ENCODE measurements at regions not wholly inside any gene's neighbourhood (a gene's known extent, or its start where the extent isn't known, plus 50 kb on each side); places are given as distances from the start of the nearest gene placed in this dataset.

DNA sequence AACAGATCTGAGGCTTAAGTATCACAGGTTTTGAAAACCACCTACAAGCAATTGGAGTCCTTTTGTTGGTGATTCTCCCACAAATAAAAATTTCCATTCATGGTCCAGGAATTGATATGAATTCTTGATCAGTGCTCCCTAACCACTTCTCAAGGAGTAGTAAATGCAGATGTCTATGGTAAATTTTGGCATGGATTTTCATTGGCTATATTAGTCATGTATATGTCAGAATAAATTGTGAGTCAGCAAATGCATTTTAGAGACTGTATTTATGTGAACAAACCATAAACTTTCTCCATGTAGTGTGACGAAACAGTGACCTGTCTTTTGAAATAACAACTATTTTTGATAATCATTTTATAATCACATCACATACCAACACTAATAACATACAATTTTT, 611.1 kb downstream of the HTR1A start:
- CTCF ChIA-PET: no interaction called here

DNA sequence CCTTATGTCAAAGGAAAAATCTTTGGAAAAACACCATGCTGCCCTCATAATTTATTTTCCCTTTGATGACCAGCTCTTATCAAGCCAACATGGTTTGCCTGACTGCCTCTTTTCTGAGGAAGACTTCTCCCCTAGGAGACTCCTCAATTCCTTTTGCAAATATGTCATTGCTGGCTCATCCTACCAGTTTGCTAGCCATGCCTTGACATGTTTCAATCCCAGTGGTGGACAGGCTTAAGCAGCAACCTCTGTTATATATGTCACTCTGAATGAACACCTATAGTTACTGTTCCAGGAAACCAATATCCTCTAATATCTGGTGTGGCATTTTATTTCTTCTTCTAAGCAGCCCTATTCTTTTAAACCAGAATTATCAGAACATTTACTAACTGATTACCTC, 615.8 kb downstream of the HTR1A start:
- ATAC-seq (no peak), DNase-seq (ENCODE audit: low read depth, low spot score) (no peak), FAIRE-seq (no peak)
- no peak overlapping the region for H2AFZ ChIP-seq (ENCODE audit: control insufficient read depth, low read depth, low read length)
- TF ChIP-seq CBX3 (IDR thresholded peaks at IDR 0.05; ENCODE audit: borderline replicate concordance, low read depth): no peak
- TF ChIP-seq RELA (IDR thresholded peaks at IDR 0.05; ENCODE audit: borderline replicate concordance, partially characterized antibody): no peak
- TF ChIP-seq RFX5 (IDR thresholded peaks at IDR 0.05; ENCODE audit: low read depth, low read length): no peak
- no peak for TF ChIP-seq EZH2 (IDR thresholded peaks at IDR 0.05; ENCODE audit: borderline replicate concordance, control insufficient read depth, low read depth, low read length)
- no peak for TF ChIP-seq RBBP5 (conservative IDR thresholded peaks at IDR 0.05)
- no peak for TF ChIP-seq ZBED1 (IDR thresholded peaks at IDR 0.05; ENCODE audit: borderline replicate concordance)
- TF ChIP-seq, protein P1, sequence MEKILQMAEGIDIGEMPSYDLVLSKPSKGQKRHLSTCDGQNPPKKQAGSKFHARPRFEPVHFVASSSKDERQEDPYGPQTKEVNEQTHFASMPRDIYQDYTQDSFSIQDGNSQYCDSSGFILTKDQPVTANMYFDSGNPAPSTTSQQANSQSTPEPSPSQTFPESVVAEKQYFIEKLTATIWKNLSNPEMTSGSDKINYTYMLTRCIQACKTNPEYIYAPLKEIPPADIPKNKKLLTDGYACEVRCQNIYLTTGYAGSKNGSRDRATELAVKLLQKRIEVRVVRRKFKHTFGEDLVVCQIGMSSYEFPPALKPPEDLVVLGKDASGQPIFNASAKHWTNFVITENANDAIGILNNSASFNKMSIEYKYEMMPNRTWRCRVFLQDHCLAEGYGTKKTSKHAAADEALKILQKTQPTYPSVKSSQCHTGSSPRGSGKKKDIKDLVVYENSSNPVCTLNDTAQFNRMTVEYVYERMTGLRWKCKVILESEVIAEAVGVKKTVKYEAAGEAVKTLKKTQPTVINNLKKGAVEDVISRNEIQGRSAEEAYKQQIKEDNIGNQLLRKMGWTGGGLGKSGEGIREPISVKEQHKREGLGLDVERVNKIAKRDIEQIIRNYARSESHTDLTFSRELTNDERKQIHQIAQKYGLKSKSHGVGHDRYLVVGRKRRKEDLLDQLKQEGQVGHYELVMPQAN (conservative IDR thresholded peaks at IDR 0.05): no peak
- TF ChIP-seq, protein P2, sequence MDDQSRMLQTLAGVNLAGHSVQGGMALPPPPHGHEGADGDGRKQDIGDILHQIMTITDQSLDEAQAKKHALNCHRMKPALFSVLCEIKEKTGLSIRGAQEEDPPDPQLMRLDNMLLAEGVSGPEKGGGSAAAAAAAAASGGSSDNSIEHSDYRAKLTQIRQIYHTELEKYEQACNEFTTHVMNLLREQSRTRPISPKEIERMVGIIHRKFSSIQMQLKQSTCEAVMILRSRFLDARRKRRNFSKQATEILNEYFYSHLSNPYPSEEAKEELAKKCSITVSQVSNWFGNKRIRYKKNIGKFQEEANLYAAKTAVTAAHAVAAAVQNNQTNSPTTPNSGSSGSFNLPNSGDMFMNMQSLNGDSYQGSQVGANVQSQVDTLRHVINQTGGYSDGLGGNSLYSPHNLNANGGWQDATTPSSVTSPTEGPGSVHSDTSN (IDR thresholded peaks at IDR 0.05; ENCODE audit: insufficient replicate concordance, low read depth, low read length): no peak
- H3K4me2 ChIP-seq (ENCODE audit: control insufficient read depth, insufficient read depth): no peak overlapping the region
- intact Hi-C loops (cut with micrococcal nuclease; ENCODE audit: unreplicated experiment) (no loop called here), in situ Hi-C loops (cut with MboI) (no loop called here)
- ChIA-PET SMC1A (ENCODE audit: uncharacterized antibody, unreplicated experiment) (no interaction called here), CTCF (no interaction called here), RAD21 (ENCODE audit: unreplicated experiment) (no interaction called here), POLR2A (no interaction called here)
- H3K9me3 ChIP-seq (replicated peaks; ENCODE audit: control insufficient read depth, insufficient read depth, low read length): no peaks in the 10 kb centered on the region
- H3K4me3 ChIP-seq: no peak overlapping the region
- H3K4me1 ChIP-seq (ENCODE audit: control insufficient read depth, insufficient read depth, low read length): no peaks in the 10 kb centered on the region
- no TSS peak for BruUV-seq (replicated peaks)
- no peak overlapping the region for H3K9ac ChIP-seq (ENCODE audit: control insufficient read depth, insufficient read depth, low read length)
- no peaks in the 10 kb centered on the region for H3K27me3 ChIP-seq (replicated peaks in 1 of 2; ENCODE audit: control insufficient read depth in 2 of 2, insufficient read depth in 2 of 2, low read length in 1 of 2)
- H3K36me3 ChIP-seq (ENCODE audit: control insufficient read depth in 2 of 2, insufficient read depth in 2 of 2, low read length in 1 of 2): no peaks in the 10 kb centered on the region
- H3K79me2 ChIP-seq (ENCODE audit: control insufficient read depth, insufficient read depth, low read length): no peaks in the 10 kb centered on the region
- H3K27ac ChIP-seq (ENCODE audit: control insufficient read depth, insufficient read depth): no peak overlapping the region
- H4K20me1 ChIP-seq (ENCODE audit: control insufficient read depth, insufficient read depth): no peaks in the 10 kb centered on the region

More for the DNA sequence above, 611.1 kb downstream of the HTR1A start:
- RAD21 ChIA-PET (ENCODE audit: unreplicated experiment): no interaction called here
- POLR2A ChIA-PET: no interaction called here
- H2AFZ ChIP-seq (ENCODE audit: control insufficient read depth, low read depth, low read length): no peak overlapping the region
- H3K79me2 ChIP-seq (ENCODE audit: control insufficient read depth, insufficient read depth, low read length): no peaks in the 10 kb centered on the region
- in situ Hi-C loops (cut with MboI): no loop called here
- no peaks in the 10 kb centered on the region for H3K27me3 ChIP-seq (replicated peaks in 1 of 2; ENCODE audit: control insufficient read depth in 2 of 2, insufficient read depth in 2 of 2, low read length in 1 of 2)
- TF ChIP-seq JUNB (IDR thresholded peaks at IDR 0.05): no peak
- no peak for TF ChIP-seq SMAD5 (IDR thresholded peaks at IDR 0.05; ENCODE audit: low read depth)
- TF ChIP-seq, protein P3, sequence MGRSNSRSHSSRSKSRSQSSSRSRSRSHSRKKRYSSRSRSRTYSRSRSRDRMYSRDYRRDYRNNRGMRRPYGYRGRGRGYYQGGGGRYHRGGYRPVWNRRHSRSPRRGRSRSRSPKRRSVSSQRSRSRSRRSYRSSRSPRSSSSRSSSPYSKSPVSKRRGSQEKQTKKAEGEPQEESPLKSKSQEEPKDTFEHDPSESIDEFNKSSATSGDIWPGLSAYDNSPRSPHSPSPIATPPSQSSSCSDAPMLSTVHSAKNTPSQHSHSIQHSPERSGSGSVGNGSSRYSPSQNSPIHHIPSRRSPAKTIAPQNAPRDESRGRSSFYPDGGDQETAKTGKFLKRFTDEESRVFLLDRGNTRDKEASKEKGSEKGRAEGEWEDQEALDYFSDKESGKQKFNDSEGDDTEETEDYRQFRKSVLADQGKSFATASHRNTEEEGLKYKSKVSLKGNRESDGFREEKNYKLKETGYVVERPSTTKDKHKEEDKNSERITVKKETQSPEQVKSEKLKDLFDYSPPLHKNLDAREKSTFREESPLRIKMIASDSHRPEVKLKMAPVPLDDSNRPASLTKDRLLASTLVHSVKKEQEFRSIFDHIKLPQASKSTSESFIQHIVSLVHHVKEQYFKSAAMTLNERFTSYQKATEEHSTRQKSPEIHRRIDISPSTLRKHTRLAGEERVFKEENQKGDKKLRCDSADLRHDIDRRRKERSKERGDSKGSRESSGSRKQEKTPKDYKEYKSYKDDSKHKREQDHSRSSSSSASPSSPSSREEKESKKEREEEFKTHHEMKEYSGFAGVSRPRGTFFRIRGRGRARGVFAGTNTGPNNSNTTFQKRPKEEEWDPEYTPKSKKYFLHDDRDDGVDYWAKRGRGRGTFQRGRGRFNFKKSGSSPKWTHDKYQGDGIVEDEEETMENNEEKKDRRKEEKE (IDR thresholded peaks at IDR 0.05): no peak
- no peak for TF ChIP-seq RFX5 (IDR thresholded peaks at IDR 0.05; ENCODE audit: low read depth, low read length)
- no peak for TF ChIP-seq WRNIP1 (IDR thresholded peaks at IDR 0.05; ENCODE audit: borderline replicate concordance, low read depth, low read length)
- no peak for TF ChIP-seq ZNF207 (IDR thresholded peaks at IDR 0.05; ENCODE audit: borderline replicate concordance)
- TF ChIP-seq SUZ12 (IDR thresholded peaks at IDR 0.05; ENCODE audit: unreplicated experiment): no peak
- no peaks in the 10 kb centered on the region for H4K20me1 ChIP-seq (ENCODE audit: control insufficient read depth, insufficient read depth)
- no peaks in the 10 kb centered on the region for H3K4me1 ChIP-seq (ENCODE audit: control insufficient read depth, insufficient read depth, low read length)
- ATAC-seq (no peak), FAIRE-seq (no peak), DNase-seq (ENCODE audit: low read depth, low spot score) (no peak)
- BruUV-seq (replicated peaks): no TSS peak
- no peak overlapping the region for H3K9ac ChIP-seq (ENCODE audit: control insufficient read depth, insufficient read depth, low read length)
- WGBS (ENCODE audit: insufficient coverage, insufficient replicate concordance, low lambda C conversion rate, missing lambda C conversion rate): 0% methylated on average over 1 of the region's 1 CpG
- H3K9me3 ChIP-seq (replicated peaks; ENCODE audit: control insufficient read depth, insufficient read depth, low read length): no peaks in the 10 kb centered on the region
- no peak overlapping the region for H3K27ac ChIP-seq (ENCODE audit: control insufficient read depth, insufficient read depth)
- no peaks in the 10 kb centered on the region for H3K36me3 ChIP-seq (ENCODE audit: control insufficient read depth in 2 of 2, insufficient read depth in 2 of 2, low read length in 1 of 2)
- SMC1A ChIA-PET (ENCODE audit: uncharacterized antibody, unreplicated experiment): no interaction called here
- no peak overlapping the region for H3K4me3 ChIP-seq
- intact Hi-C loops (cut with micrococcal nuclease; ENCODE audit: unreplicated experiment): no loop called here
- no peak overlapping the region for H3K4me2 ChIP-seq (ENCODE audit: control insufficient read depth, insufficient read depth)

All from GM12878 (cell line).